ENCODE measurements at regions not wholly inside any gene's neighbourhood (a gene's known extent, or its start where the extent isn't known, plus 50 kb on each side); places are given as distances from the start of the nearest gene placed in this dataset.

DNA sequence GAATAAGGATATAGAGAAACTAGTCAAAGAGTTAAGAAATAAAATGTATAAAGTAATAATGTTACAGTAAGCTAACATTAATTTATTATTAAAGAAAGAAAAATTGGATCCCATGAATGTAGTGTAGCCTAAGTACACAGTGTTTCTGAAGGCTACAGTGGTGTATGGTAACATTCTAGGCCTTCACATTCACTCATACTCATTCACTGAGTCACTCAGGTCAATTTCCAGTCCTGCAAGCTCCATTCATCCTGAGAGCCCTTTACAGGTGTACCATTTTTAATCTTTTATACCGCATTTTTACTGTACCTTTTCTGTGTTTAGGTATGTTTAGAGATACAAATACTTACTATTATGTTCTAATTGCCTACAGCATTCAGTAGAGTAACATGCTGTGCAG is 120.6 kb upstream of the AGA start:
- no peaks in the 10 kb centered on the region for H3K27me3 ChIP-seq (ENCODE audit: control insufficient read depth in 1 of 2, insufficient read depth in 1 of 2, low read length in 2 of 2)
- H3K18ac ChIP-seq (ENCODE audit: low read depth in 1 of 2, low read length in 2 of 2) = no peak overlapping the region
- H2BK5ac ChIP-seq (ENCODE audit: low read depth, low read length, poor library complexity, severe bottlenecking) = no peak overlapping the region
- no peak overlapping the region for H2AFZ ChIP-seq (ENCODE audit: low read depth, low read length)
- H3K4me1 ChIP-seq (ENCODE audit: control insufficient read depth, insufficient read depth, low read depth, low read length) = no peaks in the 10 kb centered on the region
- no peak overlapping the region for H2BK120ac ChIP-seq (ENCODE audit: low read depth, low read length)
- H2BK12ac ChIP-seq (ENCODE audit: low read length in 2 of 2) = no peak overlapping the region
- H4K8ac ChIP-seq (ENCODE audit: low read length) = no peak overlapping the region
- no peaks in the 10 kb centered on the region for H3K36me3 ChIP-seq (ENCODE audit: control insufficient read depth in 1 of 2, insufficient read depth in 2 of 2, low read depth in 1 of 2, low read length in 2 of 2)
- H3K9ac ChIP-seq (ENCODE audit: low read length) = no peak overlapping the region
- H3K23ac ChIP-seq (ENCODE audit: low read length in 2 of 2) = no peak overlapping the region
- no peak overlapping the region for H3K4ac ChIP-seq (ENCODE audit: low read depth in 1 of 2, low read length in 2 of 2)
- H2AK5ac ChIP-seq (ENCODE audit: low read length, severe bottlenecking) = no peak overlapping the region
- H3K27ac ChIP-seq (ENCODE audit: low read length, poor library complexity, severe bottlenecking) = no peak overlapping the region
- H3K4me3 ChIP-seq (ENCODE audit: insufficient read depth in 1 of 2, low read depth in 1 of 2, low read length in 2 of 2) = no peak overlapping the region
- no CpG with 5 or more reads among the region's 1 CpG for WGBS
- no peaks in the 10 kb centered on the region for H3K9me3 ChIP-seq (ENCODE audit: control insufficient read depth, low read length)
- no peak for DNase-seq
- H3K14ac ChIP-seq (ENCODE audit: low read length in 2 of 2) = no peak overlapping the region
- H3K4me2 ChIP-seq (ENCODE audit: low read length, poor library complexity, severe bottlenecking) = no peak overlapping the region
- no peak overlapping the region for H2BK15ac ChIP-seq (ENCODE audit: low read depth, poor library complexity, severe bottlenecking)
- H4K91ac ChIP-seq (ENCODE audit: low read length) = no peak overlapping the region
- H3K79me1 ChIP-seq (replicated peaks; ENCODE audit: low read length, poor library complexity, severe bottlenecking) = no peaks in the 10 kb centered on the region

DNA sequence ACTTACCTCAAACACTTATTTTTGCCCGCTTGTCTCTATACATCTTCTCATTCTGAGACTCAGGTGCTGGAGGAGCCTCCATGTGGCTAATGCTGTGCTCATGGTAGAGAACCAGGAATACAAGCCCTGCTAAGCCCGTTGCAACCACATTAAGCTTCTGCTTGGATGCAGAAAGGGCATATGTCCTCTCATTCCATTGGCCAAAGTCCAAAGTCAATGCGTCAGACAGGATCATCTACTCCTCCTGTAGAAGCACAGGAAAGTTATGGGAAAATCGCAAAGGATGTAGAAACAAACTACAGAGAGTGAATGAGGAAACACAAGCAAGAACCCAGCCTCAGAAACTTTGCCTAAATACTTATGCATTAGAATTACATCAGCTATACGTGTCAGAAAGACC is 124.5 kb upstream of the AGA start:
- Histone ChIP-seq H4K8ac (ENCODE audit: low read length) (no peak overlapping the region), H4K91ac (ENCODE audit: low read length) (no peak overlapping the region), H2BK120ac (ENCODE audit: low read depth, low read length) (no peak overlapping the region), H3K9ac (ENCODE audit: low read length) (no peak overlapping the region), H2BK5ac (ENCODE audit: low read depth, low read length, poor library complexity, severe bottlenecking) (no peak overlapping the region), H3K79me1 (replicated peaks; ENCODE audit: low read length, poor library complexity, severe bottlenecking) (no peaks in the 10 kb centered on the region), H2AFZ (ENCODE audit: low read depth, low read length) (no peak overlapping the region), H3K23ac (ENCODE audit: low read length in 2 of 2) (no peak overlapping the region), H3K9me3 (ENCODE audit: control insufficient read depth, low read length) (no peaks in the 10 kb centered on the region), H3K18ac (ENCODE audit: low read depth in 1 of 2, low read length in 2 of 2) (no peak overlapping the region), H3K4me3 (ENCODE audit: insufficient read depth in 1 of 2, low read depth in 1 of 2, low read length in 2 of 2) (no peak overlapping the region), H2AK5ac (ENCODE audit: low read length, severe bottlenecking) (no peak overlapping the region), H3K36me3 (ENCODE audit: control insufficient read depth in 1 of 2, insufficient read depth in 2 of 2, low read depth in 1 of 2, low read length in 2 of 2) (no peaks in the 10 kb centered on the region), H3K14ac (ENCODE audit: low read length in 2 of 2) (no peak overlapping the region), H3K4ac (ENCODE audit: low read depth in 1 of 2, low read length in 2 of 2) (no peak overlapping the region), H2BK15ac (ENCODE audit: low read depth, poor library complexity, severe bottlenecking) (no peak overlapping the region), H3K4me2 (ENCODE audit: low read length, poor library complexity, severe bottlenecking) (no peak overlapping the region), H3K27ac (ENCODE audit: low read length, poor library complexity, severe bottlenecking) (no peak overlapping the region), H3K27me3 (ENCODE audit: control insufficient read depth in 1 of 2, insufficient read depth in 1 of 2, low read length in 2 of 2) (no peaks in the 10 kb centered on the region), H3K4me1 (ENCODE audit: control insufficient read depth, insufficient read depth, low read depth, low read length) (no peaks in the 10 kb centered on the region), H2BK12ac (ENCODE audit: low read length in 2 of 2) (no peak overlapping the region)
- no peak for DNase-seq
- WGBS = 73% methylated on average over 5 of the region's 5 CpGs

DNA sequence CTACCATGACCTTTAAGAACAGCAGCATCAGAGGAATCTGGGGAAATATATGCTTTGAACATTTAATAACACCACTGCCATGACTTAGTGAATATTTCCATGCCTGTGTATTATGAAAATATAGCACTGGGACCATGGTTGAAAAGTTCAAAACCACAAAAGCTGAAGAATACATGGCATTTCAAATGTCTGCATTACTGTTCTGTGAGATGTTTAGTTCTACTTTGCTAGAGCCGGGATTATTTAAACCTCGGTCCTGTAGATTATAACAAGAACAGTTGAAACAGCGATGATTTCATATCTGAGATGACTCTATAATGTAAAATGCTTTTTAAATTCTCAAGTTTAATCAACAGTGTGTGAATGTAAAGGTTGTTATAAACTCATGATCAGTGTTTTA is 126.7 kb upstream of the AGA start:
- no peak overlapping the region for H3K18ac ChIP-seq (ENCODE audit: low read depth in 1 of 2, low read length in 2 of 2)
- 100% methylated on average over 2 of the region's 3 CpGs for WGBS
- no peak overlapping the region for H3K23ac ChIP-seq (ENCODE audit: low read length in 2 of 2)
- no peak overlapping the region for H2BK12ac ChIP-seq (ENCODE audit: low read length in 2 of 2)
- H3K4me2 ChIP-seq (ENCODE audit: low read length, poor library complexity, severe bottlenecking) = no peak overlapping the region
- no peak overlapping the region for H3K27ac ChIP-seq (ENCODE audit: low read length, poor library complexity, severe bottlenecking)
- H2AFZ ChIP-seq (ENCODE audit: low read depth, low read length) = no peak overlapping the region
- H3K4ac ChIP-seq (ENCODE audit: low read depth in 1 of 2, low read length in 2 of 2) = no peak overlapping the region
- no peak overlapping the region for H4K91ac ChIP-seq (ENCODE audit: low read length)
- H3K14ac ChIP-seq (ENCODE audit: low read length in 2 of 2) = no peak overlapping the region
- no peak overlapping the region for H3K9ac ChIP-seq (ENCODE audit: low read length)
- H3K79me1 ChIP-seq (replicated peaks; ENCODE audit: low read length, poor library complexity, severe bottlenecking) = no peaks in the 10 kb centered on the region
- no peaks in the 10 kb centered on the region for H3K36me3 ChIP-seq (ENCODE audit: control insufficient read depth in 1 of 2, insufficient read depth in 2 of 2, low read depth in 1 of 2, low read length in 2 of 2)
- H3K4me3 ChIP-seq (ENCODE audit: insufficient read depth in 1 of 2, low read depth in 1 of 2, low read length in 2 of 2) = no peak overlapping the region
- DNase-seq = no peak
- no peak overlapping the region for H2BK5ac ChIP-seq (ENCODE audit: low read depth, low read length, poor library complexity, severe bottlenecking)
- H2AK5ac ChIP-seq (ENCODE audit: low read length, severe bottlenecking) = no peak overlapping the region
- H3K27me3 ChIP-seq (ENCODE audit: control insufficient read depth in 1 of 2, insufficient read depth in 1 of 2, low read length in 2 of 2) = no peaks in the 10 kb centered on the region
- H3K9me3 ChIP-seq (ENCODE audit: control insufficient read depth, low read length) = no peaks in the 10 kb centered on the region
- H2BK15ac ChIP-seq (ENCODE audit: low read depth, poor library complexity, severe bottlenecking) = no peak overlapping the region
- no peaks in the 10 kb centered on the region for H3K4me1 ChIP-seq (ENCODE audit: control insufficient read depth, insufficient read depth, low read depth, low read length)
- no peak overlapping the region for H4K8ac ChIP-seq (ENCODE audit: low read length)
- no peak overlapping the region for H2BK120ac ChIP-seq (ENCODE audit: low read depth, low read length)

DNA sequence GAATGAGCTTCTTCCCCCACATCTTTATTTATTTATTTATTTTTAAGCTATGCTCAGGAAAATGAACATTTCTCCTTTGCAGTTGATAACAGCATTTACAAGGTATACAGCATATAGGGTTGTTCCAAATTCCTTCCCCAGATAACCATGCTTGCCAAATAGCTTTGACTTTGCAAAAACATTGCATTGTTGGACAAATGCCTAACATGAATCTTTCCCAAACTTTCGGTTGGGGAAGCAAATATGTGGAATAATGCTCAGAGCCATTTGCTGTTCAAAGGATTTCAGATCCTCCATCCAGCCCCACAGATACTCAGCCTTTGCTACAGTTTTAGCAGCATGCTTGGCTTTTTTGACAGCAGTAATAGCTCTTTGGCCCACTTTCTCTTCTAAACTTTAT is 127.2 kb upstream of the AGA start:
- H3K9me3 ChIP-seq (ENCODE audit: control insufficient read depth, low read length) = no peaks in the 10 kb centered on the region
- no peak overlapping the region for H4K91ac ChIP-seq (ENCODE audit: low read length)
- H3K4me3 ChIP-seq (ENCODE audit: insufficient read depth in 1 of 2, low read depth in 1 of 2, low read length in 2 of 2) = no peak overlapping the region
- no peak overlapping the region for H2AK5ac ChIP-seq (ENCODE audit: low read length, severe bottlenecking)
- no peak overlapping the region for H3K9ac ChIP-seq (ENCODE audit: low read length)
- DNase-seq = no peak
- H3K18ac ChIP-seq (ENCODE audit: low read depth in 1 of 2, low read length in 2 of 2) = no peak overlapping the region
- no peak overlapping the region for H2BK120ac ChIP-seq (ENCODE audit: low read depth, low read length)
- 89% methylated on average over 1 of the region's 1 CpG for WGBS
- no peaks in the 10 kb centered on the region for H3K27me3 ChIP-seq (ENCODE audit: control insufficient read depth in 1 of 2, insufficient read depth in 1 of 2, low read length in 2 of 2)
- H3K79me1 ChIP-seq (replicated peaks; ENCODE audit: low read length, poor library complexity, severe bottlenecking) = no peaks in the 10 kb centered on the region
- H2BK12ac ChIP-seq (ENCODE audit: low read length in 2 of 2) = no peak overlapping the region
- no peak overlapping the region for H3K4ac ChIP-seq (ENCODE audit: low read depth in 1 of 2, low read length in 2 of 2)
- H3K27ac ChIP-seq (ENCODE audit: low read length, poor library complexity, severe bottlenecking) = no peak overlapping the region
- H3K4me1 ChIP-seq (ENCODE audit: control insufficient read depth, insufficient read depth, low read depth, low read length) = no peaks in the 10 kb centered on the region
- H3K14ac ChIP-seq (ENCODE audit: low read length in 2 of 2) = no peak overlapping the region
- H3K23ac ChIP-seq (ENCODE audit: low read length in 2 of 2) = no peak overlapping the region
- no peak overlapping the region for H2BK5ac ChIP-seq (ENCODE audit: low read depth, low read length, poor library complexity, severe bottlenecking)
- no peak overlapping the region for H3K4me2 ChIP-seq (ENCODE audit: low read length, poor library complexity, severe bottlenecking)
- no peak overlapping the region for H4K8ac ChIP-seq (ENCODE audit: low read length)
- H2BK15ac ChIP-seq (ENCODE audit: low read depth, poor library complexity, severe bottlenecking) = no peak overlapping the region
- H3K36me3 ChIP-seq (ENCODE audit: control insufficient read depth in 1 of 2, insufficient read depth in 2 of 2, low read depth in 1 of 2, low read length in 2 of 2) = no peaks in the 10 kb centered on the region
- no peak overlapping the region for H2AFZ ChIP-seq (ENCODE audit: low read depth, low read length)

Measured in mesenchymal stem cell (in vitro differentiated cells and primary cell).